ENCODE measurements at regions not wholly inside any gene's neighbourhood (a gene's known extent, or its start where the extent isn't known, plus 50 kb on each side); places are given as distances from the start of the nearest gene placed in this dataset.

DNA sequence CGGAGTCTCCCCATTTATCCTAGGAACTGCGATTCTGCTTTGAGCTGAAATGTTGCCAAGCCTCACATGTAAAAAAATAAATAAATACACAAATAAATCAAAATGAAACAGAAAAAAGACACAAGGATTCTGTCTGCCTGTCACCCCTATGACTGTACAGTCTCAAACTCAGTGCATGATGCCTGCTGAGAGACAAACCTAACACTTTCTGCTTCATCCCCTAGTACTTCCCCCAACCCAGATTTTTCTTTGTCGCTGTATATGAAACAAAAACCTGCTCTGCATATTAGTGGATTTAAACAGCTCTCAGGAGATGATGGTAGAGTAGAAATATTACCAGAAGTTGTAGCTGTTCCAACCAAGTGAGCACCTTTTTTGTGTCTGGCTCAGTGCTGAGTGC is 530.7 kb upstream of the CFAP20DC start:
- TF ChIP-seq, protein P1, sequence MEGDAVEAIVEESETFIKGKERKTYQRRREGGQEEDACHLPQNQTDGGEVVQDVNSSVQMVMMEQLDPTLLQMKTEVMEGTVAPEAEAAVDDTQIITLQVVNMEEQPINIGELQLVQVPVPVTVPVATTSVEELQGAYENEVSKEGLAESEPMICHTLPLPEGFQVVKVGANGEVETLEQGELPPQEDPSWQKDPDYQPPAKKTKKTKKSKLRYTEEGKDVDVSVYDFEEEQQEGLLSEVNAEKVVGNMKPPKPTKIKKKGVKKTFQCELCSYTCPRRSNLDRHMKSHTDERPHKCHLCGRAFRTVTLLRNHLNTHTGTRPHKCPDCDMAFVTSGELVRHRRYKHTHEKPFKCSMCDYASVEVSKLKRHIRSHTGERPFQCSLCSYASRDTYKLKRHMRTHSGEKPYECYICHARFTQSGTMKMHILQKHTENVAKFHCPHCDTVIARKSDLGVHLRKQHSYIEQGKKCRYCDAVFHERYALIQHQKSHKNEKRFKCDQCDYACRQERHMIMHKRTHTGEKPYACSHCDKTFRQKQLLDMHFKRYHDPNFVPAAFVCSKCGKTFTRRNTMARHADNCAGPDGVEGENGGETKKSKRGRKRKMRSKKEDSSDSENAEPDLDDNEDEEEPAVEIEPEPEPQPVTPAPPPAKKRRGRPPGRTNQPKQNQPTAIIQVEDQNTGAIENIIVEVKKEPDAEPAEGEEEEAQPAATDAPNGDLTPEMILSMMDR (IDR thresholded peaks at IDR 0.05; ENCODE audit: poor library complexity, severe bottlenecking): no peak
- TF ChIP-seq TAF1 (IDR thresholded peaks at IDR 0.05; ENCODE audit: low read depth): no peak
- TF ChIP-seq EZH2 (IDR thresholded peaks at IDR 0.05; ENCODE audit: borderline replicate concordance, insufficient read depth, low read length, poor library complexity, severe bottlenecking): no peak
- no peak for TF ChIP-seq EP300 (conservative IDR thresholded peaks at IDR 0.05; ENCODE audit: poor library complexity, severe bottlenecking)
- no peak for TF ChIP-seq RAD21 (conservative IDR thresholded peaks at IDR 0.05)
- no peak for TF ChIP-seq POLR2AphosphoS5 (IDR thresholded peaks at IDR 0.05)
- TF ChIP-seq MXI1 (conservative IDR thresholded peaks at IDR 0.05; ENCODE audit: poor library complexity, severe bottlenecking): no peak
- no peak for TF ChIP-seq SMC3 (conservative IDR thresholded peaks at IDR 0.05; ENCODE audit: poor library complexity)

Data from neural cell (in vitro differentiated cells).